SK-N-MC (cell line): ENCODE measurements at regions not wholly inside any gene's neighbourhood (a gene's known extent, or its start where the extent isn't known, plus 50 kb on each side); places are given as distances from the start of the nearest gene placed in this dataset.

Experiments used
- DNase-seq: peaks from one replicate; pipeline ENCODE4 v3.0.0-alpha.2; 2011; ENCODE audit warnings: low read depth, low spot score
- H3K27ac ChIP-seq: fragments of 200-600 bp; sonication (generic); 2 replicates; pipeline ENCODE4 v1.5.1; 2016; ENCODE audit warnings: mixed run types
- H3K36me3 ChIP-seq: fragments of 200-600 bp; sonication (generic); 2 replicates; pipeline ENCODE4 v1.6.1; 2017; ENCODE audit warnings: antibody characterized with exemption, low read length, mixed read lengths; ENCODE audit not compliant: insufficient read depth
- H3K4me3 ChIP-seq: fragments of 200-600 bp; sonication (generic); 2 replicates; pipeline ENCODE4 v1.5.1; 2016
- H3K9ac ChIP-seq: fragments of 200-600 bp; sonication (generic); 2 replicates; pipeline ENCODE4 v1.8.0; 2017; ENCODE audit warnings: mixed run types, mixed read lengths; ENCODE audit not compliant: insufficient read length
- H3K9me3 ChIP-seq: fragments of 200-600 bp; sonication (generic); 2 replicates; pipeline ENCODE4 v1.6.1; 2017; ENCODE audit warnings: low read depth, mild to moderate bottlenecking, antibody characterized with exemption, low read length, moderate library complexity, mixed read lengths
- EZH2 ChIP-seq: fragments of 200-600 bp; sonication (generic); IDR thresholded peaks from one replicate; pipeline ENCODE4 v1.6.1; 2017; ENCODE audit warnings: antibody characterized with exemption
- FOXP2 ChIP-seq: optimal IDR thresholded peaks from 2 replicates; pipeline ENCODE3; 2011; ENCODE audit warnings: mild to moderate bottlenecking, moderate library complexity; ENCODE audit not compliant: insufficient read depth; ENCODE audit errors: extremely low read length, control extremely low read depth
- POLR2AphosphoS5 ChIP-seq: IDR thresholded peaks from 2 replicates; pipeline ENCODE4 v1.6.1; 2012; ENCODE audit warnings: mild to moderate bottlenecking, low read depth, low read length, borderline replicate concordance

GRCh38 chr5:74429495-74429894 is 211.0 kb downstream of the ENC1 start:
- TF ChIP-seq FOXP2 = no peak
- TF ChIP-seq POLR2AphosphoS5 = no peak
- TF ChIP-seq EZH2 = no peak
- Histone ChIP-seq H3K27ac (no peak overlapping the region), H3K9ac (no peak overlapping the region), H3K36me3 (no peaks in the 10 kb centered on the region), H3K4me3 (no peak overlapping the region), H3K9me3 (no peaks in the 10 kb centered on the region)
- DNase-seq = no peak

- no peak for TF ChIP-seq EZH2
- no peak for TF ChIP-seq POLR2AphosphoS5
- TF ChIP-seq FOXP2 = no peak
- no peaks in the 10 kb centered on the region for H3K9me3 ChIP-seq
- no peak overlapping the region for H3K27ac ChIP-seq
- DNase-seq = no peak
- no peaks in the 10 kb centered on the region for H3K36me3 ChIP-seq
- no peak overlapping the region for H3K9ac ChIP-seq
- no peak overlapping the region for H3K4me3 ChIP-seq
Measured at GRCh38 chr5:74428876-74429275, 211.7 kb downstream of the ENC1 start.

GRCh38 chr5:74428275-74428674 is 212.3 kb downstream of the ENC1 start:
- DNase-seq = no peak
- Histone ChIP-seq H3K9ac (no peak overlapping the region), H3K9me3 (no peaks in the 10 kb centered on the region), H3K27ac (no peak overlapping the region), H3K36me3 (no peaks in the 10 kb centered on the region), H3K4me3 (no peak overlapping the region)
- TF ChIP-seq POLR2AphosphoS5 (no peak), EZH2 (no peak), FOXP2 (no peak)

- Histone ChIP-seq H3K9ac (no peak overlapping the region), H3K4me3 (no peak overlapping the region), H3K9me3 (no peaks in the 10 kb centered on the region), H3K36me3 (no peaks in the 10 kb centered on the region), H3K27ac (no peak overlapping the region)
- TF ChIP-seq EZH2 = no peak
- TF ChIP-seq POLR2AphosphoS5 = no peak
- no peak for TF ChIP-seq FOXP2
- no peak for DNase-seq
Measured at GRCh38 chr5:74426506-74426905, 214.0 kb downstream of the ENC1 start.

GRCh38 chr5:74424162-74424868 is 216.2 kb downstream of the ENC1 start:
- no peak overlapping the region for H3K4me3 ChIP-seq
- H3K9ac ChIP-seq = no peak overlapping the region
- TF ChIP-seq EZH2 (no peak), FOXP2 (no peak), POLR2AphosphoS5 (no peak)
- no peak overlapping the region for H3K27ac ChIP-seq
- no peaks in the 10 kb centered on the region for H3K9me3 ChIP-seq
- no peaks in the 10 kb centered on the region for H3K36me3 ChIP-seq
- no peak for DNase-seq

- Histone ChIP-seq H3K9me3 (no peaks in the 10 kb centered on the region), H3K4me3 (no peak overlapping the region), H3K9ac (no peak overlapping the region), H3K27ac (no peak overlapping the region), H3K36me3 (no peaks in the 10 kb centered on the region)
- no peak for DNase-seq
- no peak for TF ChIP-seq EZH2
- no peak for TF ChIP-seq POLR2AphosphoS5
- TF ChIP-seq FOXP2 = no peak
Measured at GRCh38 chr5:74423383-74423782, 217.1 kb downstream of the ENC1 start.

- Histone ChIP-seq H3K36me3 (no peaks in the 10 kb centered on the region), H3K9me3 (no peaks in the 10 kb centered on the region), H3K9ac (no peak overlapping the region), H3K27ac (no peak overlapping the region), H3K4me3 (no peak overlapping the region)
- TF ChIP-seq FOXP2 = no peak
- no peak for DNase-seq
Measured at GRCh38 chr5:74422671-74423070, 217.9 kb downstream of the ENC1 start.

GRCh38 chr5:74422030-74422429 is 218.5 kb downstream of the ENC1 start:
- H3K9ac ChIP-seq = no peak overlapping the region
- DNase-seq = no peak
- no peaks in the 10 kb centered on the region for H3K36me3 ChIP-seq
- TF ChIP-seq FOXP2 (no peak), POLR2AphosphoS5 (no peak), EZH2 (no peak)
- H3K27ac ChIP-seq = no peak overlapping the region
- H3K9me3 ChIP-seq = no peaks in the 10 kb centered on the region
- no peak overlapping the region for H3K4me3 ChIP-seq

- TF ChIP-seq FOXP2 (no peak), POLR2AphosphoS5 (no peak)
- no peaks in the 10 kb centered on the region for H3K9me3 ChIP-seq
Measured at GRCh38 chr5:74421377-74421776, 219.2 kb downstream of the ENC1 start.

More at GRCh38 chr5:74421377-74421776, 219.2 kb downstream of the ENC1 start:
- no peak overlapping the region for H3K4me3 ChIP-seq
- no peak for DNase-seq
- H3K9ac ChIP-seq = no peak overlapping the region
- H3K36me3 ChIP-seq = no peaks in the 10 kb centered on the region
- H3K27ac ChIP-seq = no peak overlapping the region
